ENCODE measurements at regions not wholly inside any gene's neighbourhood (a gene's known extent, or its start where the extent isn't known, plus 50 kb on each side); places are given as distances from the start of the nearest gene placed in this dataset.
A peak's percentile ranks its signal among the peaks of the same experiment; 100 is the strongest.

DNA sequence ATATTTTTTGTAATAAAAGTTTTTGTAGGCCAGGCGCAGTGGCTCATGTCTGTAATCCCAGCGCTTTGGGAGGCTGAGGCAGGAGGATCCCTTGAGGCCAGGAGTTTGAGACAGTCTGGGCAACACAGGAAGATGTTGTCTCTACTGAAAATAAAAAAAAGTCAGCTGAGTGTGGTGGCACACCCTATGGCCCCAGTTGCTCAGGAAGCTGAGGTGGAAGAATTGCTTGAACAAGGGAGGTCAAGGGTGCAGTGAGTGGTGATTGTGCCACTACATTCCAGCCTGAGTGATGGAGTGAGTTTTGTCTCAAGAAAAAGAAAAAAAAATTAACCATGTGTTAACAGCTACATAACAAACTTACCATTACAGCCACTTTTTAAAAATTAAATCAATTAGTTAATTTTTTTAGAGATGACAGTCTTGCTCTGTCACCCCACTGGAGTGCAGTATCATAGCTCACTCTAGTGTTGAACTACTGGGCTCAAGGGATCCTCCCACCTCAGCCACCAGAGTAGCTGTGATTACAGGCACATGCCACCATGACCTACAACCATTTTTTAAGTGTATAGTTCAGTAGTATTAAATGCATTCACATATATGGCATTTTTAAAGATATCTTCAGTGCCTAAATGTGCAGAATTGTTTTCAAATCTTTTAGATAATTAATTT lies 67.2 kb upstream of the ACYP2 start:
- Histone ChIP-seq H3K4me3 (no peak overlapping the region), H3K27ac (no peak overlapping the region), H3K9me3 (peaks cover 0 to 4% of the 10 kb centered on the region in 2 donors), H3K27me3 (no peaks in the 10 kb centered on the region), H3K36me3 (no peaks in the 10 kb centered on the region), H3K4me1 (ENCODE audit: insufficient read depth) (no peaks in the 10 kb centered on the region)
- intact Hi-C loops (cut with DNase I) = no loop called here
- DNase-seq = no peak
- 94 to 99% (median 98%) methylated on average over 2 of the region's 2 CpGs for WGBS, 3 donors
- TF ChIP-seq EP300 (IDR thresholded peaks at IDR 0.05) = no peak
- no peak for TF ChIP-seq POLR2A (IDR thresholded peaks at IDR 0.05)
- TF ChIP-seq CTCF (IDR thresholded peaks at IDR 0.05) = no peak

DNA sequence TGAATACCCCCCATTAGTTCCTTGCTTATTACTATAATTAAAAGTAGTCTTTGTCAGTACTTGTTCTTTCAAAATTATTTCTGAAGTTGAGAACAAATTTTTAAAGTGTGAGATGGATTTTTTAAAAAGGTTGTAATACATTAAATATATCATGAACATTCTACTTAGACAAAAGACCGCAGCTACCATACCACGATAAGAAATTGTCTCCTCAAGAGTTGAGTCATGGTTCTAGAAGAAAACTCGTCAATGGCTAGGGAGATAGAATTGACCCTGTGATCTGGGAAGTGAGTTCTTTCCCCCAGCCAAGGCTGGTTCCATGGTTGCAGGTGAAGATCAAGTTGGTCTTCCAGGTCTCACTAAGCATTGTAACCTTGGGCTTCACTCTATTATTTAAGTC lies 67.8 kb upstream of the ACYP2 start:
- DNase-seq = no peak
- Histone ChIP-seq H3K9me3 (peaks cover 0 to 4% of the 10 kb centered on the region in 2 donors), H3K4me3 (no peak overlapping the region), H3K27me3 (no peaks in the 10 kb centered on the region), H3K4me1 (ENCODE audit: insufficient read depth) (peaks cover 3% of the 10 kb centered on the region), H3K36me3 (no peaks in the 10 kb centered on the region), H3K27ac (no peak overlapping the region)
- no peak for TF ChIP-seq POLR2A (IDR thresholded peaks at IDR 0.05)
- no peak for TF ChIP-seq CTCF (IDR thresholded peaks at IDR 0.05)
- no peak for TF ChIP-seq EP300 (IDR thresholded peaks at IDR 0.05)
- intact Hi-C loops (cut with DNase I) = no loop called here
- WGBS, 3 donors = 58 to 92% (median 80%) methylated on average over 3 of the region's 3 CpGs

DNA sequence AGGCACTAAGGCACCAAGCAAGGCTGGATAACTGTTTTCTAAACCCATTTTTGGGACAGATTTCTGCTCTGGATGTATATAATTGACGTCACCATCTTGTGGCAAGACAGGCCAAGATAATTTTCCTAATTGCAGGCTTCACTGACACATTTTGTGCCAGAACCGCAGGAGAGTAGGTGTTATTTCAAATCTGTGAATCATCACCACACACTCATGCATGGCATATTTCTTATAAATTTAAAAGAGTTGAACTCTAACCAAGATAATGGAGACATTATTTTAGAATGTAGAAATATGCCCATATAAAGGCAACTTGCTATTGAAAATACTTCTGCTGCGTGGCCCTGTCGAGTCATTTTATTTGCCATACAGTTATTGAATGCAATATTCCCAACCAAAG lies 68.3 kb upstream of the ACYP2 start:
- Histone ChIP-seq H3K9me3 (peaks cover 0 to 4% of the 10 kb centered on the region in 2 donors), H3K27me3 (no peaks in the 10 kb centered on the region), H3K27ac (no peak overlapping the region), H3K36me3 (no peaks in the 10 kb centered on the region), H3K4me3 (no peak overlapping the region), H3K4me1 (ENCODE audit: insufficient read depth) (peaks cover 5% of the 10 kb centered on the region)
- intact Hi-C loops (cut with DNase I) = no loop called here
- 94 to 98% (median 95%) methylated on average over 4 of the region's 4 CpGs for WGBS, 3 donors
- no peak for DNase-seq
- TF ChIP-seq EP300 (IDR thresholded peaks at IDR 0.05) (no peak), CTCF (IDR thresholded peaks at IDR 0.05) (no peak), POLR2A (IDR thresholded peaks at IDR 0.05) (no peak)

DNA sequence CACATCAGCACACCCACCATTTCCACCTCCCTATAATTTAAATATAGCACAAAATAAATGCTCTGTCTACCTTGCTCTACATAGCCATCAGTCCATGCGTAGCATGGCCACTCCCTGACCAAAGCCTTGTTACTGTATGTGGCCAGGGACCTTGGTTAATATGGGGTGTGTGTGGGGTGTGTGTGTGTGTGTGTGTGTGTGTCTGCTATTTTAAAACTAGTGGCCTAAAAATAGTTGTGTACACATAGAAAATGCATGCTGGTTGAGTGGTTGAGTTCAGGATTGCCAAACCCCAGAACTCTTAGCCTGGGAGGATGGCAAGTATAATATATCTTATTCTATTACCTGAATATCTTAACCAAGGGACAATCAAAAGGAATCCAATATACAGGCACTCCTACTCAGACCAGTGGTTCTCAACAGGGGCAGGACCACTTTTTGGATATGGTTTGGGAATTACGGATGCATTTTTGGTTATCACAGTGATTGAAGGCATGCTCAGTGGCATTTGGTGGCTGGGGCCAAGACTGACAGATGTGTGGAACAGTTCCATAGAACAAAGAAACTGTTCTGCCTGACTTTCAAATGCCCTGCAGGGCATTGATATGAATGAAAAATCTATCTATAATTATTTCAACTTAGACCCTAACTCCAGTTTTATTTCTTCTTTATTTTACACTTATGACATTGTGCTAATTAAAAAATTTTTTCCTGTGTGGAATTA lies 72.3 kb upstream of the PSME4 start:
- H3K4me1 ChIP-seq (ENCODE audit: insufficient read depth) = peaks cover 14% of the 10 kb centered on the region
- no peaks in the 10 kb centered on the region for H3K36me3 ChIP-seq
- WGBS, 3 donors = 81 to 89% (median 88%) methylated on average over 2 of the region's 2 CpGs
- intact Hi-C loops (cut with DNase I) = no loop called here
- peaks cover 0 to 4% of the 10 kb centered on the region in 2 donors for H3K9me3 ChIP-seq
- peak overlapping the region in 1 of 2 donors; percentile 33 for H3K27ac ChIP-seq
- H3K4me3 ChIP-seq = no peak overlapping the region
- TF ChIP-seq CTCF (IDR thresholded peaks at IDR 0.05) (no peak), POLR2A (IDR thresholded peaks at IDR 0.05) (no peak), EP300 (IDR thresholded peaks at IDR 0.05) (no peak)
- no peaks in the 10 kb centered on the region for H3K27me3 ChIP-seq
- DNase-seq = no peak

Data from ovary (tissue), 7 donors.